IMR-90 (cell line): ENCODE measurements at regions not wholly inside any gene's neighbourhood (a gene's known extent, or its start where the extent isn't known, plus 50 kb on each side); places are given as distances from the start of the nearest gene placed in this dataset.
A peak's percentile ranks its signal among the peaks of the same experiment; 100 is the strongest.

Experiments used
- ATAC-seq: fragments of 200-7000 bp; cut with Tn5 transposase; 2 replicates; pipeline ENCODE4 v1.9.1; 2020; ENCODE audit warnings: low read depth, mild to moderate bottlenecking, moderate library complexity
- BruUV-seq: library from RNA; stranded (reverse); fragments of 400-500 nt; replicated peaks from 2 replicates; lab custom pipeline; 2021; lab: Mats Ljungman, UMichigan
- CTCF ChIA-PET: fragments of 300-600 bp; formaldehyde crosslinking; extraction: SDS; loops from one replicate; lab custom pipeline; 2021; ENCODE audit warnings: antibody characterized with exemption; lab: Yijun Ruan, JAX
- POLR2A ChIA-PET: fragments of 300-600 bp; sonication (Branson Sonifier 250); formaldehyde crosslinking; loops from one replicate; lab custom pipeline; 2022; ENCODE audit warnings: antibody characterized with exemption; ENCODE audit not compliant: unreplicated experiment; lab: Charles Lee
- DNase-seq: peaks from one replicate; pipeline ENCODE4 v3.0.0; 2013
- H2AFZ ChIP-seq: replicated peaks from 2 replicates; pipeline ENCODE3; 2013; ENCODE audit warnings: low read length, mild to moderate bottlenecking; ENCODE audit not compliant: poor library complexity
- H2AK5ac ChIP-seq: 2 replicates; pipeline ENCODE4 v1.6.1; 2013; ENCODE audit warnings: low read depth, low read length, inconsistent platforms
- H2AK9ac ChIP-seq: replicated peaks from 2 replicates; pipeline ENCODE3; 2013; ENCODE audit warnings: mild to moderate bottlenecking, low read depth, low read length, moderate library complexity; ENCODE audit not compliant: poor library complexity
- H2BK120ac ChIP-seq: 2 replicates; pipeline ENCODE4 v1.6.1; 2013; ENCODE audit warnings: low read depth, low read length, inconsistent platforms
- H2BK15ac ChIP-seq: 3 replicates; pipeline ENCODE4 v1.6.1; 2013; ENCODE audit warnings: low read depth, low read length, inconsistent platforms
- H2BK20ac ChIP-seq: 2 replicates; pipeline ENCODE4 v1.6.1; 2013; ENCODE audit warnings: low read depth, mild to moderate bottlenecking, inconsistent platforms, low read length, moderate library complexity
- H2BK5ac ChIP-seq: 2 replicates; pipeline ENCODE4 v1.6.1; 2013; ENCODE audit warnings: mild to moderate bottlenecking, low read depth, low read length, inconsistent platforms; ENCODE audit not compliant: poor library complexity, severe bottlenecking
- H3K14ac ChIP-seq: replicated peaks from 2 replicates; pipeline ENCODE4 v1.6.1; 2013; ENCODE audit warnings: low read depth, low read length, inconsistent platforms
- H3K18ac ChIP-seq: 2 replicates; pipeline ENCODE4 v1.6.1; 2013; ENCODE audit warnings: low read depth, low read length, control low read depth
- H3K23ac ChIP-seq: 2 replicates; pipeline ENCODE4 v1.6.1; 2013; ENCODE audit warnings: low read depth, low read length, inconsistent platforms
- H3K27ac ChIP-seq: 2 replicates; pipeline ENCODE4 v1.5.1; 2013; ENCODE audit warnings: mild to moderate bottlenecking, control low read depth, low read length; ENCODE audit not compliant: insufficient read depth
- H3K27me3 ChIP-seq: 2 replicates; pipeline ENCODE4 v1.6.1; 2013; ENCODE audit warnings: low read length; ENCODE audit not compliant: control insufficient read depth, insufficient read depth
- H3K36me3 ChIP-seq: 2 replicates; pipeline ENCODE4 v1.6.1; 2013; ENCODE audit warnings: low read length, mixed read lengths; ENCODE audit not compliant: control insufficient read depth, insufficient read depth
- H3K4ac ChIP-seq: 2 replicates; pipeline ENCODE4 v1.6.1; 2013; ENCODE audit warnings: low read depth, low read length, inconsistent platforms
- H3K4me1 ChIP-seq: 2 replicates; pipeline ENCODE4 v1.6.1; 2013; ENCODE audit warnings: low read length, mixed read lengths; ENCODE audit not compliant: control insufficient read depth, insufficient read depth
- H3K4me2 ChIP-seq: 2 replicates; pipeline ENCODE4 v1.6.1; 2013; ENCODE audit warnings: low read depth, mild to moderate bottlenecking, control low read depth, low read length, moderate library complexity
- H3K4me3 ChIP-seq: 2 replicates; pipeline ENCODE4 v1.5.1; 2013; ENCODE audit warnings: low read depth, mild to moderate bottlenecking, control low read depth, low read length, moderate library complexity; ENCODE audit not compliant: insufficient read depth
- H3K56ac ChIP-seq: 2 replicates; pipeline ENCODE4 v1.6.1; 2013; ENCODE audit warnings: low read length, inconsistent platforms; ENCODE audit not compliant: insufficient read depth; ENCODE audit errors: extremely low read depth
- H3K79me1 ChIP-seq, 2 experiments: 2 replicates each; pipeline ENCODE4 v1.6.1; 2013; ENCODE audit warnings: low read length in 2 of 2, inconsistent platforms in 1 of 2, low read depth in 1 of 2
- H3K9ac ChIP-seq: 2 replicates; pipeline ENCODE4 v1.6.1; 2013; ENCODE audit warnings: low read depth, low read length, control low read depth
- H3K9me1 ChIP-seq: 2 replicates; pipeline ENCODE4 v1.6.1; 2013; ENCODE audit warnings: low read length, inconsistent platforms; ENCODE audit not compliant: insufficient read depth
- H3K9me3 ChIP-seq: 2 replicates; pipeline ENCODE4 v1.6.1; 2013; ENCODE audit warnings: low read length; ENCODE audit not compliant: control insufficient read depth, insufficient read depth
- H4K20me1 ChIP-seq: 2 replicates; pipeline ENCODE4 v1.6.1; 2013; ENCODE audit warnings: low read length, inconsistent platforms; ENCODE audit not compliant: insufficient read depth
- H4K5ac ChIP-seq: 2 replicates; pipeline ENCODE4 v1.6.1; 2013; ENCODE audit warnings: mild to moderate bottlenecking, low read depth, low read length, control low read depth
- H4K8ac ChIP-seq, 2 experiments: 2 replicates each; pipeline ENCODE4 v1.6.1; 2013; ENCODE audit warnings: low read depth in 2 of 2, low read length in 2 of 2, control low read depth in 1 of 2, inconsistent platforms in 1 of 2
- H4K91ac ChIP-seq: 2 replicates; pipeline ENCODE4 v1.6.1; 2013; ENCODE audit warnings: low read depth, low read length, inconsistent platforms; ENCODE audit not compliant: insufficient read depth
- BHLHE40 ChIP-seq: fragments of 150-350 bp; IDR thresholded peaks from 2 replicates; pipeline ENCODE4 v1.6.1; 2016; ENCODE audit warnings: mild to moderate bottlenecking, low read depth, low read length
- CEBPB ChIP-seq: IDR thresholded peaks from 2 replicates; pipeline ENCODE4 v1.6.1; 2012; ENCODE audit warnings: low read depth, low read length, improper control_type of control experiment
- CHD1 ChIP-seq: IDR thresholded peaks from 2 replicates; pipeline ENCODE4 v1.6.1; 2012; ENCODE audit warnings: low read depth, low read length, improper control_type of control experiment
- CTCF ChIP-seq: conservative IDR thresholded peaks from 2 replicates; pipeline ENCODE4 v1.5.1; 2012; ENCODE audit warnings: mild to moderate bottlenecking, low read depth, low read length, improper control_type of control experiment
- FOS ChIP-seq: fragments of 150-350 bp; IDR thresholded peaks from 2 replicates; pipeline ENCODE4 v1.6.1; 2016; ENCODE audit warnings: low read depth, low read length
- MAFK ChIP-seq: IDR thresholded peaks from 2 replicates; pipeline ENCODE4 v1.6.1; 2012; ENCODE audit warnings: low read depth, low read length, improper control_type of control experiment
- MAZ ChIP-seq: IDR thresholded peaks from 2 replicates; pipeline ENCODE4 v1.6.1; 2012; ENCODE audit warnings: low read depth, mild to moderate bottlenecking, low read length, improper control_type of control experiment, moderate library complexity, borderline replicate concordance
- MXI1 ChIP-seq: IDR thresholded peaks from 2 replicates; pipeline ENCODE4 v1.6.1; 2012; ENCODE audit warnings: low read depth, mild to moderate bottlenecking, low read length, moderate library complexity, borderline replicate concordance
- POLR2A ChIP-seq: IDR thresholded peaks from 2 replicates; pipeline ENCODE4 v1.6.1; 2012; ENCODE audit warnings: mild to moderate bottlenecking, low read depth, low read length
- RAD21 ChIP-seq: IDR thresholded peaks from 2 replicates; pipeline ENCODE4 v1.6.1; 2012; ENCODE audit warnings: low read length, improper control_type of control experiment
- RCOR1 ChIP-seq: IDR thresholded peaks from 2 replicates; pipeline ENCODE4 v1.6.1; 2012; ENCODE audit warnings: mild to moderate bottlenecking, low read length, improper control_type of control experiment; ENCODE audit not compliant: insufficient replicate concordance
- RFX5 ChIP-seq: IDR thresholded peaks from 2 replicates; pipeline ENCODE4 v1.8.0; 2012; ENCODE audit warnings: low read depth, mild to moderate bottlenecking, low read length, moderate library complexity
- SMC3 ChIP-seq: fragments of 150-350 bp; IDR thresholded peaks from 2 replicates; pipeline ENCODE4 v1.6.1; 2016; ENCODE audit warnings: low read depth, mild to moderate bottlenecking, antibody characterized with exemption, low read length, moderate library complexity
- WGBS, 2 experiments: methylation state at CpG; one replicate each; pipeline versions ENCODE4 v1.1.5 to v1.1.7; 2013; ENCODE audit warnings: missing lambda C conversion rate in 2 of 2; ENCODE audit not compliant: insufficient read length in 1 of 2; ENCODE audit errors: extremely low coverage in 2 of 2; 5-methylcytosine and 5-hydroxymethylcytosine counted together
- dilution Hi-C: fragments of 300-500 bp; cut with HindIII; formaldehyde crosslinking; loops from one replicate; pipeline ENCODE4 v1.14.3; 2018; ENCODE audit warnings: low sequenced_read_pairs; ENCODE audit not compliant: unreplicated experiment
- in situ Hi-C: fragments of 300-500 bp; cut with MboI; formaldehyde crosslinking; loops from 3 replicates; pipeline ENCODE4 v1.14.3; 2019; ENCODE audit warnings: low sequenced_read_pairs, inconsistent platforms, mixed read lengths
- intact Hi-C: fragments of 100-400 bp; cut with micrococcal nuclease; formaldehyde crosslinking; loops from 2 replicates; pipeline ENCODE4 v1.10.0; 2022

- Histone ChIP-seq H3K18ac (no peak overlapping the region), H3K4me3 (no peak overlapping the region), H2BK120ac (no peak overlapping the region), H3K27ac (no peak overlapping the region), H3K27me3 (no peaks in the 10 kb centered on the region), H3K4me1 (0 out of 2 replicates have a peak, but pooled peaks cover under 1% of the 10 kb centered on the region), H4K5ac (no peak overlapping the region), H4K91ac (no peak overlapping the region), H2BK20ac (no peak overlapping the region), H3K9me1 (peaks cover 9% of the 10 kb centered on the region; the same call in 1 of the 2 replicates), H2BK15ac (no peak overlapping the region), H2BK5ac (no peak overlapping the region), H3K4me2 (no peak overlapping the region), H3K23ac (no peak overlapping the region), H3K4ac (no peak overlapping the region), H3K9ac (no peak overlapping the region), H3K9me3 (no peaks in the 10 kb centered on the region), H4K20me1 (peaks cover 6% of the 10 kb centered on the region), H2AFZ (no peak overlapping the region), H3K56ac (no peak overlapping the region), H3K14ac (no peak overlapping the region), H2AK9ac (no peak overlapping the region), H2AK5ac (no peak overlapping the region), H4K8ac (no peak overlapping the region), H3K79me1 (peaks cover 9 to 11% of the 10 kb centered on the region in 2 experiments; a peak in 2 of 4 replicates), H3K36me3 (peaks cover 76% of the 10 kb centered on the region)
- intact Hi-C loops = no loop called here
- POLR2A ChIA-PET = no interaction called here
- no peak for TF ChIP-seq CHD1
- no peak for TF ChIP-seq MAZ
- no peak for TF ChIP-seq POLR2A
- TF ChIP-seq SMC3 = no peak
- no peak for TF ChIP-seq MAFK
- TF ChIP-seq RCOR1 = no peak
- no peak for TF ChIP-seq RFX5
- TF ChIP-seq CTCF = no peak
- no peak for TF ChIP-seq FOS
- TF ChIP-seq RAD21 = no peak
- no peak for TF ChIP-seq CEBPB
- no peak for TF ChIP-seq MXI1
- TF ChIP-seq BHLHE40 = no peak
- BruUV-seq = no TSS peak
- WGBS, 2 experiments = 44% methylated on average over 5 of the region's 6 CpGs; no CpG with 5 or more reads in 1 of the 2 experiments
- DNase-seq = peak; percentile 67
- in situ Hi-C loops = no loop called here
- ATAC-seq = peak; percentile 57
- dilution Hi-C loops = no loop called here
- CTCF ChIA-PET = no interaction called here
Observed at GRCh38 chr2:120983344-120983743, 247.7 kb downstream of the GLI2 start.
